ENCODE measurements at regions not wholly inside any gene's neighbourhood (a gene's known extent, or its start where the extent isn't known, plus 50 kb on each side); places are given as distances from the start of the nearest gene placed in this dataset.

- TF ChIP-seq CTCF (IDR thresholded peaks at IDR 0.05) (no peak), POLR2AphosphoS5 (IDR thresholded peaks at IDR 0.05) (no peak), EP300 (IDR thresholded peaks at IDR 0.05; ENCODE audit: low read depth) (no peak), POLR2A (IDR thresholded peaks at IDR 0.05) (no peak)
These were observed 322.3 kb downstream of the ARRDC4 start for GRCh38 chr15:98282656-98283332.
